H1 (cell line): ENCODE measurements at regions not wholly inside any gene's neighbourhood (a gene's known extent, or its start where the extent isn't known, plus 50 kb on each side); places are given as distances from the start of the nearest gene placed in this dataset.

ENCODE experiments used
- CTCF ChIA-PET: fragments of 300-600 bp; sonication (Branson Sonifier 250); formaldehyde crosslinking; loops from one replicate; lab custom pipeline; 2021; ENCODE audit not compliant: partially characterized antibody; lab: Charles Lee
- POLR2A ChIA-PET: fragments of 300-600 bp; sonication (Branson Sonifier 250); formaldehyde crosslinking; loops from one replicate; lab custom pipeline; 2021; ENCODE audit warnings: inconsistent platforms; ENCODE audit not compliant: partially characterized antibody; lab: Charles Lee
- DNase-seq, 2 experiments: peaks; one replicate each; pipeline versions ENCODE4 v3.0.0 to v3.0.0-alpha.2; 2010 to 2022; ENCODE audit warnings: low spot score in 2 of 2, low read depth in 1 of 2, mixed read lengths in 1 of 2
- FAIRE-seq: peaks from 2 replicates; lab custom pipeline; 2011; peaks lifted over from hg19 to GRCh38; lab: Jason Lieb, UNC
- H2AFZ ChIP-seq: 2 replicates; pipeline ENCODE4 v1.8.1; 2012; ENCODE audit warnings: low read length, inconsistent platforms
- H2AK5ac ChIP-seq: 2 replicates; pipeline ENCODE4 v1.6.1; 2013; ENCODE audit warnings: low read depth, low read length
- H2BK120ac ChIP-seq: replicated peaks from 2 replicates; pipeline ENCODE3; 2013; ENCODE audit warnings: low read depth, low read length, inconsistent platforms
- H2BK12ac ChIP-seq: 2 replicates; pipeline ENCODE4 v1.6.1; 2013; ENCODE audit warnings: low read depth, low read length
- H2BK15ac ChIP-seq: 2 replicates; pipeline ENCODE4 v1.6.1; 2013; ENCODE audit warnings: low read length
- H2BK20ac ChIP-seq: 2 replicates; pipeline ENCODE4 v1.6.1; 2013; ENCODE audit warnings: low read length
- H2BK5ac ChIP-seq: 2 replicates; pipeline ENCODE4 v1.6.1; 2013; ENCODE audit warnings: low read depth, low read length
- H3K14ac ChIP-seq: 2 replicates; pipeline ENCODE4 v1.6.1; 2013; ENCODE audit warnings: inconsistent platforms; ENCODE audit not compliant: insufficient read length
- H3K18ac ChIP-seq: 2 replicates; pipeline ENCODE4 v1.6.1; 2013; ENCODE audit warnings: low read length; ENCODE audit errors: extremely low read depth
- H3K23ac ChIP-seq: 2 replicates; pipeline ENCODE4 v1.6.1; 2013; ENCODE audit warnings: inconsistent platforms; ENCODE audit not compliant: insufficient read length
- H3K23me2 ChIP-seq: 2 replicates; pipeline ENCODE4 v1.6.1; 2013; ENCODE audit warnings: low read depth, low read length
- H3K27ac ChIP-seq: 2 replicates; pipeline ENCODE4 v1.6.1; 2011; ENCODE audit warnings: low read depth, low read length, inconsistent platforms
- H3K27me3 ChIP-seq, 4 experiments: replicated peaks in 1 of 4; 1 replicate in 1 of 4; 2 replicates in 3 of 4; pipeline versions ENCODE4 v1.6.1 to v1.8.1; 2011 to 2013; ENCODE audit warnings: low read length in 3 of 4, mild to moderate bottlenecking in 3 of 4, inconsistent platforms in 2 of 4, mixed read lengths in 2 of 4, moderate library complexity in 1 of 4; ENCODE audit not compliant: control insufficient read depth in 3 of 4, insufficient read depth in 3 of 4; ENCODE audit errors: extremely low read depth in 1 of 4
- H3K36me3 ChIP-seq, 4 experiments: 2 replicates each; pipeline versions ENCODE4 v1.6.1 to v1.8.1; 2011 to 2013; ENCODE audit warnings: mild to moderate bottlenecking in 4 of 4, low read length in 3 of 4, moderate library complexity in 2 of 4, control low read depth in 1 of 4, inconsistent platforms in 1 of 4; ENCODE audit not compliant: insufficient read depth in 4 of 4, control insufficient read depth in 2 of 4
- H3K4ac ChIP-seq: replicated peaks from 2 replicates; pipeline ENCODE3; 2013; ENCODE audit warnings: low read length, low read depth, mixed read lengths, inconsistent platforms; ENCODE audit not compliant: insufficient read length
- H3K4me1 ChIP-seq, 4 experiments: replicated peaks in 1 of 4; 1 replicate in 1 of 4; 2 replicates in 3 of 4; pipeline versions ENCODE4 v1.6.1 to v1.8.1; 2011 to 2013; ENCODE audit warnings: low read length in 3 of 4, inconsistent platforms in 2 of 4, mixed read lengths in 1 of 4; ENCODE audit not compliant: insufficient read depth in 4 of 4, control insufficient read depth in 3 of 4
- H3K4me2 ChIP-seq, 2 experiments: 2 replicates each; pipeline versions ENCODE4 v1.6.1 to v1.8.1; 2011 to 2013; ENCODE audit warnings: low read depth in 2 of 2, low read length in 2 of 2, control low read depth in 1 of 2, inconsistent platforms in 1 of 2, mild to moderate bottlenecking in 1 of 2; ENCODE audit not compliant: insufficient read depth in 1 of 2
- H3K4me3 ChIP-seq, 4 experiments: fragments of 200-600, 300-600 bp in 1 of 4; sonication (generic), shearing (Covaris generic), sonication (Bioruptor Twin) in 1 of 4; 2 replicates each; pipeline versions ENCODE4 v1.5.1 to v1.8.1; 2011 to 2016; ENCODE audit warnings: low read length in 4 of 4, low read depth in 3 of 4, control low read depth in 2 of 4, inconsistent platforms in 2 of 4, mild to moderate bottlenecking in 2 of 4, mixed read lengths in 1 of 4, moderate library complexity in 1 of 4; ENCODE audit not compliant: insufficient read depth in 2 of 4; ENCODE audit errors: extremely low read depth in 1 of 4
- H3K56ac ChIP-seq: replicated peaks from 2 replicates; pipeline ENCODE3; 2013; ENCODE audit warnings: low read depth, mild to moderate bottlenecking, mixed read lengths, low read length, inconsistent platforms; ENCODE audit not compliant: insufficient read length
- H3K79me1 ChIP-seq: 2 replicates; pipeline ENCODE4 v1.6.1; 2013; ENCODE audit warnings: low read depth, low read length, control low read depth
- H3K79me2 ChIP-seq, 2 experiments: 2 replicates each; pipeline versions ENCODE4 v1.6.1 to v1.8.1; 2012 to 2013; ENCODE audit warnings: low read length in 2 of 2, mild to moderate bottlenecking in 2 of 2, inconsistent platforms in 1 of 2; ENCODE audit not compliant: insufficient read depth in 2 of 2, control insufficient read depth in 1 of 2
- H3K9ac ChIP-seq, 4 experiments: replicated peaks in 1 of 4; 1 replicate in 1 of 4; 2 replicates in 3 of 4; pipeline versions ENCODE4 v1.6.1 to v1.8.1; 2011 to 2013; ENCODE audit warnings: low read depth in 3 of 4, low read length in 3 of 4, control low read depth in 2 of 4, mild to moderate bottlenecking in 2 of 4, moderate library complexity in 2 of 4, inconsistent platforms in 1 of 4; ENCODE audit errors: extremely low read depth in 1 of 4
- H3K9me3 ChIP-seq, 2 experiments: 2 replicates each; pipeline versions ENCODE4 v1.6.1 to v1.8.1; 2012 to 2013; ENCODE audit warnings: mild to moderate bottlenecking in 2 of 2, moderate library complexity in 2 of 2, control low read depth in 1 of 2, inconsistent platforms in 1 of 2, low read depth in 1 of 2, low read length in 1 of 2, mixed read lengths in 1 of 2; ENCODE audit not compliant: insufficient read depth in 2 of 2
- H4K20me1 ChIP-seq, 2 experiments: replicated peaks in 1 of 2; 2 replicates each; pipeline versions ENCODE3 to v1.8.1; 2011 to 2013; ENCODE audit warnings: inconsistent platforms in 2 of 2, low read length in 2 of 2, mild to moderate bottlenecking in 1 of 2; ENCODE audit not compliant: insufficient read depth in 2 of 2, control insufficient read depth in 1 of 2
- H4K5ac ChIP-seq: 2 replicates; pipeline ENCODE4 v1.6.1; 2013; ENCODE audit warnings: low read length, low read depth, mixed read lengths, inconsistent platforms; ENCODE audit not compliant: insufficient read length
- H4K8ac ChIP-seq: 2 replicates; pipeline ENCODE4 v1.8.0; 2013; ENCODE audit warnings: mild to moderate bottlenecking, moderate library complexity, low read length, inconsistent platforms; ENCODE audit not compliant: insufficient read depth; ENCODE audit errors: extremely low read depth
- H4K91ac ChIP-seq: replicated peaks from 2 replicates; pipeline ENCODE3; 2013; ENCODE audit warnings: low read length, mixed read lengths, inconsistent platforms; ENCODE audit not compliant: insufficient read length
- KDM1A ChIP-seq: fragments of 200-600, 300-600 bp; sonication (generic); IDR thresholded peaks from 2 replicates; pipeline ENCODE4 v1.7.1; 2016; ENCODE audit warnings: mild to moderate bottlenecking, low read length, borderline replicate concordance
- POU5F1 ChIP-seq: IDR thresholded peaks from 2 replicates; pipeline ENCODE4 v1.6.1; 2011; ENCODE audit warnings: low read depth, mild to moderate bottlenecking, low read length, moderate library complexity
- SRF ChIP-seq: IDR thresholded peaks from 2 replicates; pipeline ENCODE4 v1.6.1; 2011; ENCODE audit warnings: mild to moderate bottlenecking, low read depth, low read length, moderate library complexity
- TEAD4 ChIP-seq: IDR thresholded peaks from 2 replicates; pipeline ENCODE4 v1.6.1; 2012; ENCODE audit warnings: low read depth, low read length, inconsistent platforms, mixed read lengths
- YY1 ChIP-seq: IDR thresholded peaks from 2 replicates; pipeline ENCODE4 v1.6.1; 2011; ENCODE audit warnings: low read depth, mild to moderate bottlenecking, low read length
- WGBS, 2 experiments: shearing (Covaris generic) in 1 of 2; methylation state at CpG; one replicate each; pipeline versions ENCODE4 v1.1.6 to v1.1.7; 2013 to 2015; ENCODE audit warnings: low lambda C conversion rate in 2 of 2, mixed read lengths in 2 of 2, inconsistent platforms in 1 of 2, low coverage in 1 of 2, missing lambda C conversion rate in 1 of 2; ENCODE audit not compliant: insufficient replicate concordance in 2 of 2, insufficient coverage in 1 of 2, insufficient read length in 1 of 2; ENCODE audit errors: extremely low coverage in 1 of 2, missing lambda C conversion rate in 1 of 2; 5-methylcytosine and 5-hydroxymethylcytosine counted together

DNA sequence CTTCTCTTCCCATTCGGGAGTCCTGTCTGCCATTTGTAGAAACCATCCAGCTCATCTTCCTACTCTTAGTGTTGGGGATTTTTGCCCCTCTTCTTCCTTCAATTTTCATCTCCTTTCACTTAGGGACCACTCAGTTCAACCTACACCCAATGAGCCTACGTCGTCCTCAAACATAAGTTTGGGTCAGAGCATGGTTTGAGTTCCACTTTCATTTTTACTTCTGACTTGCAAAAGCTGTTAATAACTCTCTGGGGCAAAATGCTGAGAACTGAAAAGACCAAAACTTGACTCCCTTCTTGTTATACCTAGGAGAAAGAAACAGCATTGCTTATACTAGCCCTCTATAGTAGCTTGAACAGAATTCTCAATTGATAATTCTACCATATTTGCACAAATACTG is 381.5 kb upstream of the MPDZ start:
- 98% methylated on average over 3 of the region's 3 CpGs; no CpG with 5 or more reads in 1 of the 2 experiments for WGBS, 2 experiments

More for the DNA sequence above, 381.5 kb upstream of the MPDZ start:
- Histone ChIP-seq H2AK5ac (no peak overlapping the region), H3K4ac (no peak overlapping the region), H3K9ac (no peak overlapping the region), H3K23me2 (no peaks in the 10 kb centered on the region), H3K79me1 (no peaks in the 10 kb centered on the region), H3K4me1 (no peaks in the 10 kb centered on the region), H4K8ac (no peak overlapping the region), H2BK15ac (no peak overlapping the region), H2BK5ac (no peak overlapping the region), H3K27me3 (no peaks in the 10 kb centered on the region), H3K27ac (no peak overlapping the region), H3K4me3 (no peak overlapping the region), H2BK20ac (no peak overlapping the region), H3K14ac (no peak overlapping the region), H3K4me2 (no peak overlapping the region), H3K36me3 (no peaks in the 10 kb centered on the region), H4K20me1 (no peaks in the 10 kb centered on the region), H2BK12ac (no peak overlapping the region), H2AFZ (no peak overlapping the region), H4K5ac (no peak overlapping the region), H3K23ac (no peak overlapping the region), H4K91ac (no peak overlapping the region), H3K79me2 (no peaks in the 10 kb centered on the region), H3K56ac (no peak overlapping the region), H3K9me3 (no peaks in the 10 kb centered on the region), H2BK120ac (no peak overlapping the region), H3K18ac (no peak overlapping the region)
- DNase-seq, result no peak
- TF ChIP-seq TEAD4 (no peak), POU5F1 (no peak), KDM1A (no peak), YY1 (no peak), SRF (no peak)
- ChIA-PET POLR2A (no interaction called here), CTCF (interaction anchor here (0.6 to 1.2 kb wide), 3 partner anchors 13 to 207 kb away, joined by 3 read pairs; no protein-coding TSS in a partner anchor)
- FAIRE-seq, result no peak
